Endothelial cell of umbilical vein (primary cell): ENCODE measurements at regions not wholly inside any gene's neighbourhood (a gene's known extent, or its start where the extent isn't known, plus 50 kb on each side); places are given as distances from the start of the nearest gene placed in this dataset.

ENCODE experiments used
- BruUV-seq: library from RNA; stranded (reverse); fragments of 400-500 nt; replicated peaks from 2 replicates; lab custom pipeline; 2021; lab: Mats Ljungman, UMichigan
- CTCF ChIA-PET: fragments of 300-600, 350-600 bp; sonication (Branson Sonifier 250); formaldehyde crosslinking; loops from one replicate; lab custom pipeline; 2021; ENCODE audit warnings: antibody characterized with exemption, inconsistent platforms; lab: Charles Lee
- POLR2A ChIA-PET: fragments of 300-600, 350-600 bp; sonication (Branson Sonifier 250); formaldehyde crosslinking; loops from one replicate; lab custom pipeline; 2021; ENCODE audit warnings: antibody characterized with exemption, inconsistent platforms; lab: Charles Lee
- DNase-seq: peaks from one replicate; pipeline ENCODE4 v3.0.0-alpha.2; 2011; ENCODE audit warnings: low read depth, low spot score
- FAIRE-seq: peaks from 2 replicates; lab custom pipeline; 2011; peaks lifted over from hg19 to GRCh38; lab: Jason Lieb, UNC
- H2AFZ ChIP-seq: 2 replicates; pipeline ENCODE4 v1.6.0; 2012; ENCODE audit warnings: low read depth, low read length, control low read depth, inconsistent platforms
- H3K27ac ChIP-seq: 2 replicates; pipeline ENCODE4 v1.5.1; 2011; ENCODE audit warnings: low read depth, mild to moderate bottlenecking, control low read depth, low read length, moderate library complexity; ENCODE audit not compliant: insufficient read depth
- H3K27me3 ChIP-seq, 2 experiments: 2 replicates each; pipeline versions ENCODE4 v1.6.0 to v1.6.1; 2011; ENCODE audit warnings: low read length in 2 of 2, mixed read lengths in 1 of 2; ENCODE audit not compliant: control insufficient read depth in 2 of 2, insufficient read depth in 2 of 2
- H3K36me3 ChIP-seq, 2 experiments: 2 replicates in 1 of 2; 3 replicates in 1 of 2; pipeline ENCODE4 v1.5.1; 2011; ENCODE audit warnings: low read length in 2 of 2, mild to moderate bottlenecking in 1 of 2, moderate library complexity in 1 of 2; ENCODE audit not compliant: control insufficient read depth in 2 of 2, insufficient read depth in 2 of 2; ENCODE audit errors: extremely low read depth in 1 of 2
- H3K4me1 ChIP-seq: 3 replicates; pipeline ENCODE4 v1.5.1; 2011; ENCODE audit warnings: mild to moderate bottlenecking, low read length; ENCODE audit not compliant: control insufficient read depth, insufficient read depth; ENCODE audit errors: extremely low read depth
- H3K4me2 ChIP-seq: 2 replicates; pipeline ENCODE4 v1.6.1; 2011; ENCODE audit warnings: low read length, control low read depth, mixed read lengths; ENCODE audit not compliant: insufficient read depth
- H3K4me3 ChIP-seq, 3 experiments: fragments of 200-600 bp in 1 of 3; sonication (generic), shearing (Covaris generic) in 1 of 3; replicated peaks in 1 of 3; 2 replicates each; pipeline ENCODE4 v1.5.1; 2011 to 2016; ENCODE audit warnings: control low read depth in 3 of 3, low read length in 3 of 3, mild to moderate bottlenecking in 2 of 3, inconsistent platforms in 1 of 3, low read depth in 1 of 3, moderate library complexity in 1 of 3; ENCODE audit not compliant: insufficient read depth in 1 of 3
- H3K79me2 ChIP-seq: 2 replicates; pipeline ENCODE4 v1.6.0; 2012; ENCODE audit warnings: low read length, inconsistent platforms; ENCODE audit not compliant: control insufficient read depth, insufficient read depth
- H3K9ac ChIP-seq: replicated peaks from 2 replicates; pipeline ENCODE3; 2011; ENCODE audit warnings: low read length, control low read depth; ENCODE audit not compliant: insufficient read depth; ENCODE audit errors: extremely low read depth
- H3K9me1 ChIP-seq: replicated peaks from 3 replicates; pipeline ENCODE4 v1.6.0; 2011; ENCODE audit warnings: mild to moderate bottlenecking, low read length; ENCODE audit not compliant: control insufficient read depth, insufficient read depth; ENCODE audit errors: extremely low read depth
- H3K9me3 ChIP-seq: replicated peaks from 2 replicates; pipeline ENCODE4 v1.5.1; 2012; ENCODE audit warnings: low read length, inconsistent platforms; ENCODE audit not compliant: control insufficient read depth, insufficient read depth
- H4K20me1 ChIP-seq: replicated peaks from 2 replicates; pipeline ENCODE3; 2011; ENCODE audit warnings: mild to moderate bottlenecking, low read length; ENCODE audit not compliant: control insufficient read depth, insufficient read depth; ENCODE audit errors: extremely low read depth
- EZH2 ChIP-seq: IDR thresholded peaks from 2 replicates; pipeline ENCODE4 v1.6.1; 2012; ENCODE audit warnings: borderline replicate concordance, low read depth, mild to moderate bottlenecking, moderate library complexity, low read length, inconsistent platforms; ENCODE audit not compliant: severe bottlenecking
- FOS ChIP-seq: IDR thresholded peaks from 2 replicates; pipeline ENCODE4 v1.6.1; 2011; ENCODE audit warnings: mild to moderate bottlenecking, low read length, moderate library complexity, borderline replicate concordance; ENCODE audit not compliant: insufficient read depth
- GATA2 ChIP-seq: IDR thresholded peaks from 2 replicates; pipeline ENCODE4 v1.7.0; 2011; ENCODE audit warnings: low read depth, mild to moderate bottlenecking, moderate library complexity, mixed read lengths, low read length; ENCODE audit not compliant: insufficient read length, insufficient read depth
- JUN ChIP-seq: IDR thresholded peaks from 2 replicates; pipeline ENCODE4 v1.6.1; 2011; ENCODE audit warnings: borderline replicate concordance, low read depth; ENCODE audit not compliant: insufficient read length, insufficient read depth
- MYC ChIP-seq: IDR thresholded peaks from one replicate; pipeline ENCODE4 v1.6.1; 2011; ENCODE audit warnings: mild to moderate bottlenecking, low read depth, low read length
- POLR2A ChIP-seq: IDR thresholded peaks from 2 replicates; pipeline ENCODE4 v1.6.1; 2012; ENCODE audit warnings: low read depth, mild to moderate bottlenecking, control low read depth, low read length
- POLR2AphosphoS5 ChIP-seq: IDR thresholded peaks from 2 replicates; pipeline ENCODE4 v1.6.1; 2012; ENCODE audit warnings: low read depth, mild to moderate bottlenecking, control low read depth, low read length, moderate library complexity; ENCODE audit not compliant: insufficient read depth
- dilution Hi-C: fragments of 300-500 bp; cut with MboI; formaldehyde crosslinking; loops from one replicate; pipeline ENCODE4 v1.15.0; 2019; ENCODE audit warnings: low sequenced_read_pairs; ENCODE audit not compliant: extremely low pct_ligation_motif_present
- intact Hi-C: fragments of 100-400 bp; cut with micrococcal nuclease; formaldehyde crosslinking; loops from one replicate; pipeline ENCODE4 v1.10.0; 2022
- TF ChIP-seq, protein P1 (sequence below), 2 donors: IDR thresholded peaks; 1 replicate in 1 of 2; 2 replicates in 1 of 2; pipeline ENCODE4 v1.5.1; 2011; ENCODE audit warnings: low read length in 2 of 2, mild to moderate bottlenecking in 2 of 2, moderate library complexity in 2 of 2, control low read depth in 1 of 2, inconsistent platforms in 1 of 2, low read depth in 1 of 2; ENCODE audit not compliant: insufficient read depth in 1 of 2; ENCODE audit errors: extremely low read depth in 1 of 2
- TF ChIP-seq, protein P2 (sequence below): IDR thresholded peaks from 2 replicates; pipeline ENCODE4 v1.6.1; 2011; ENCODE audit not compliant: insufficient read depth, insufficient read length

DNA sequence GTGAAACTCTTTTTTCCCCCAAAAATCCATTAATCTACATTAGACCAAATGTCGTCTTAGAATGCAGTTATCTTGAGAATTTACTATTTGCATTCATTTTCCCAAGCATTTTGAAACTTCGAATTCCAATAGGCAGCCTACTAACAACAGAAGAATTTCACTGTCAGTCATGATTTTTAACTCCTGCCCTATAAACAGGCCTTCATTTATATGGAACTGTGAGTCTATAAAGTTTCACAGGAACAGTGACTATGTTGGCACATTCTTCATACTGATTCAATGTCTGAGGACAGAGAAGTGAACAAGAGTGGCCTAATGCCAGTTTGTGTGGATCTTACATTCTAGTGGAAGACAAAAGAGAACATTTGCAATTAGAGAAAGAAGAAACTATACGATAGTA, 198.0 kb downstream of the PCDH17 start:
- Histone ChIP-seq H3K9me3 (no peaks in the 10 kb centered on the region), H3K4me2 (no peak overlapping the region), H3K9ac (no peak overlapping the region), H2AFZ (no peak overlapping the region), H3K9me1 (no peaks in the 10 kb centered on the region), H3K4me1 (no peaks in the 10 kb centered on the region), H3K27me3 (no peaks in the 10 kb centered on the region), H3K27ac (no peak overlapping the region), H3K79me2 (no peaks in the 10 kb centered on the region), H3K36me3 (no peaks in the 10 kb centered on the region), H4K20me1 (no peaks in the 10 kb centered on the region), H3K4me3 (no peak overlapping the region)
- FAIRE-seq (no peak), DNase-seq (no peak)
- BruUV-seq = no TSS peak
- intact Hi-C loops = no loop called here
- POLR2A ChIA-PET = no interaction called here
- dilution Hi-C loops = no loop called here
- CTCF ChIA-PET = no interaction called here
- TF ChIP-seq POLR2AphosphoS5 (no peak), JUN (no peak), GATA2 (no peak), FOS (no peak), EZH2 (no peak), MYC (no peak), POLR2A (no peak)
- TF ChIP-seq, protein P1, sequence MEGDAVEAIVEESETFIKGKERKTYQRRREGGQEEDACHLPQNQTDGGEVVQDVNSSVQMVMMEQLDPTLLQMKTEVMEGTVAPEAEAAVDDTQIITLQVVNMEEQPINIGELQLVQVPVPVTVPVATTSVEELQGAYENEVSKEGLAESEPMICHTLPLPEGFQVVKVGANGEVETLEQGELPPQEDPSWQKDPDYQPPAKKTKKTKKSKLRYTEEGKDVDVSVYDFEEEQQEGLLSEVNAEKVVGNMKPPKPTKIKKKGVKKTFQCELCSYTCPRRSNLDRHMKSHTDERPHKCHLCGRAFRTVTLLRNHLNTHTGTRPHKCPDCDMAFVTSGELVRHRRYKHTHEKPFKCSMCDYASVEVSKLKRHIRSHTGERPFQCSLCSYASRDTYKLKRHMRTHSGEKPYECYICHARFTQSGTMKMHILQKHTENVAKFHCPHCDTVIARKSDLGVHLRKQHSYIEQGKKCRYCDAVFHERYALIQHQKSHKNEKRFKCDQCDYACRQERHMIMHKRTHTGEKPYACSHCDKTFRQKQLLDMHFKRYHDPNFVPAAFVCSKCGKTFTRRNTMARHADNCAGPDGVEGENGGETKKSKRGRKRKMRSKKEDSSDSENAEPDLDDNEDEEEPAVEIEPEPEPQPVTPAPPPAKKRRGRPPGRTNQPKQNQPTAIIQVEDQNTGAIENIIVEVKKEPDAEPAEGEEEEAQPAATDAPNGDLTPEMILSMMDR (IDR thresholded peaks at IDR 0.05; ENCODE audit: extremely low read depth in 1 of 2, insufficient read depth in 1 of 2, low read depth in 1 of 2, low read length in 2 of 2) = no peak
- TF ChIP-seq, protein P2, sequence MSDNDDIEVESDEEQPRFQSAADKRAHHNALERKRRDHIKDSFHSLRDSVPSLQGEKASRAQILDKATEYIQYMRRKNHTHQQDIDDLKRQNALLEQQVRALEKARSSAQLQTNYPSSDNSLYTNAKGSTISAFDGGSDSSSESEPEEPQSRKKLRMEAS = no peak
